SK-N-SH (cell line): ENCODE measurements at regions not wholly inside any gene's neighbourhood (a gene's known extent, or its start where the extent isn't known, plus 50 kb on each side); places are given as distances from the start of the nearest gene placed in this dataset.

Source experiments
- CTCF ChIA-PET: fragments of 300-600, 350-600 bp; formaldehyde crosslinking; extraction: SDS; loops from one replicate; lab custom pipeline; 2021; lab: Yijun Ruan, JAX
- POLR2A ChIA-PET: fragments of 350-600 bp; sonication (Branson Sonifier 250); formaldehyde crosslinking; extraction: SDS; loops from one replicate; lab custom pipeline; 2020; ENCODE audit warnings: antibody characterized with exemption, inconsistent platforms; lab: Yijun Ruan, JAX
- DNase-seq: peaks from one replicate; pipeline ENCODE4 v3.0.0; 2012
- H2AFZ ChIP-seq: fragments of 200-600 bp; sonication (generic); 2 replicates; pipeline ENCODE4 v1.8.1; 2016; ENCODE audit warnings: antibody characterized with exemption, mild to moderate bottlenecking, low read depth
- H3F3A ChIP-seq: fragments of 200-600 bp; sonication (generic); replicated peaks from 2 replicates; pipeline ENCODE3; 2016; ENCODE audit warnings: antibody characterized with exemption, mild to moderate bottlenecking; ENCODE audit not compliant: insufficient read depth
- H3K27ac ChIP-seq, 2 experiments: fragments of 200-500 bp in 1 of 2; fragments of 200-600 bp in 1 of 2; sonication (Bioruptor generic) in 1 of 2; sonication (generic), shearing (Covaris generic) in 1 of 2; 2 replicates each; pipeline versions ENCODE4 v1.5.1 to v1.6.1; 2014 to 2016; ENCODE audit warnings: low read depth in 2 of 2, inconsistent platforms in 1 of 2, low read length in 1 of 2, mild to moderate bottlenecking in 1 of 2, mixed read lengths in 1 of 2
- H3K27me3 ChIP-seq: fragments of 200-600 bp; sonication (generic), shearing (Covaris generic); 2 replicates; pipeline ENCODE4 v1.6.1; 2016; ENCODE audit warnings: mixed run types; ENCODE audit not compliant: insufficient read depth
- H3K36me3 ChIP-seq, 2 experiments: fragments of 200-500 bp in 1 of 2; fragments of 200-600 bp in 1 of 2; sonication (Bioruptor generic) in 1 of 2; sonication (generic) in 1 of 2; replicated peaks in 1 of 2; 2 replicates each; pipeline versions ENCODE3 to v1.5.1; 2014 to 2016; ENCODE audit warnings: low read length in 1 of 2, mild to moderate bottlenecking in 1 of 2; ENCODE audit not compliant: insufficient read depth in 2 of 2, control insufficient read depth in 1 of 2
- H3K4me1 ChIP-seq, 2 experiments: fragments of 200-500 bp in 1 of 2; fragments of 200-600 bp in 1 of 2; sonication (Bioruptor generic) in 1 of 2; sonication (generic), shearing (Covaris generic) in 1 of 2; 2 replicates each; pipeline versions ENCODE4 v1.5.1 to v1.6.1; 2014 to 2016; ENCODE audit warnings: low read depth in 1 of 2, low read length in 1 of 2, mixed run types in 1 of 2; ENCODE audit not compliant: insufficient read depth in 2 of 2, control insufficient read depth in 1 of 2
- H3K4me2 ChIP-seq: fragments of 200-600 bp; sonication (generic), shearing (Covaris generic); 2 replicates; pipeline ENCODE4 v1.6.1; 2017; ENCODE audit warnings: mixed run types
- H3K4me3 ChIP-seq, 2 experiments: fragments of 200-500 bp in 1 of 2; fragments of 200-600 bp in 1 of 2; sonication (Bioruptor generic) in 1 of 2; sonication (generic), shearing (Covaris generic) in 1 of 2; 2 replicates each; pipeline versions ENCODE4 v1.5.1 to v1.8.1; 2014 to 2016; ENCODE audit warnings: low read depth in 2 of 2, inconsistent platforms in 1 of 2, low read length in 1 of 2, mild to moderate bottlenecking in 1 of 2, mixed read lengths in 1 of 2, moderate library complexity in 1 of 2
- H3K79me2 ChIP-seq: fragments of 200-600 bp; sonication (generic); 2 replicates; pipeline ENCODE4 v1.8.1; 2017; ENCODE audit warnings: mild to moderate bottlenecking; ENCODE audit not compliant: insufficient read depth
- H3K9ac ChIP-seq: fragments of 200-600 bp; sonication (generic); 2 replicates; pipeline ENCODE4 v1.6.1; 2017; ENCODE audit warnings: mixed run types
- H3K9me2 ChIP-seq: fragments of 200-600 bp; sonication (generic); 2 replicates; pipeline ENCODE4 v1.6.1; 2017; ENCODE audit warnings: mixed run types
- H3K9me3 ChIP-seq: fragments of 200-600 bp; sonication (generic); 2 replicates; pipeline ENCODE4 v1.6.1; 2017; ENCODE audit warnings: mixed run types, mild to moderate bottlenecking, moderate library complexity
- H4K20me1 ChIP-seq: fragments of 200-600 bp; sonication (generic); 2 replicates; pipeline ENCODE4 v1.6.1; 2017; ENCODE audit warnings: mild to moderate bottlenecking, mixed run types; ENCODE audit not compliant: insufficient read depth
- CHD2 ChIP-seq: fragments of 150-350 bp; IDR thresholded peaks from 2 replicates; pipeline ENCODE4 v1.6.1; 2018; ENCODE audit warnings: low read length; ENCODE audit not compliant: partially characterized antibody
- CTCF ChIP-seq: fragments of 200-600 bp; sonication (generic); IDR thresholded peaks from 2 replicates; pipeline ENCODE4 v1.6.1; 2017; ENCODE audit warnings: antibody characterized with exemption, mild to moderate bottlenecking, moderate library complexity
- EZH2phosphoT487 ChIP-seq: fragments of 200-600 bp; sonication (generic); IDR thresholded peaks from 2 replicates; pipeline ENCODE4 v1.6.1; 2017; ENCODE audit warnings: low read depth, mixed run types, mild to moderate bottlenecking, antibody characterized with exemption, moderate library complexity, borderline replicate concordance
- FOXJ3 ChIP-seq: sonication (generic); formaldehyde crosslinking; IDR thresholded peaks from 2 replicates; pipeline ENCODE4 v1.5.1; 2020; ENCODE audit warnings: mild to moderate bottlenecking, missing genetic modification reagents
- FOXM1 ChIP-seq: IDR thresholded peaks from 2 replicates; pipeline ENCODE4 v1.4.0; 2012; ENCODE audit warnings: low read depth, mild to moderate bottlenecking
- GABPA ChIP-seq: IDR thresholded peaks from 2 replicates; pipeline ENCODE4 v1.4.0; 2012; ENCODE audit warnings: low read depth, mild to moderate bottlenecking
- GATA2 ChIP-seq: sonication (generic); formaldehyde crosslinking; IDR thresholded peaks from 2 replicates; pipeline ENCODE4 v1.5.0; 2020; ENCODE audit warnings: mild to moderate bottlenecking, missing genetic modification reagents
- JUND ChIP-seq: IDR thresholded peaks from 2 replicates; pipeline ENCODE4 v1.4.0; 2012
- MEF2A ChIP-seq: IDR thresholded peaks from 2 replicates; pipeline ENCODE4 v1.4.0; 2012; ENCODE audit warnings: low read depth, borderline replicate concordance
- NRF1 ChIP-seq: IDR thresholded peaks from 2 replicates; pipeline ENCODE4 v1.6.1; 2012; ENCODE audit warnings: low read depth, mild to moderate bottlenecking, low read length
- RAD21 ChIP-seq: IDR thresholded peaks from 2 replicates; pipeline ENCODE4 v1.6.1; 2012; ENCODE audit warnings: mild to moderate bottlenecking, low read length
- RFX5 ChIP-seq: IDR thresholded peaks from 2 replicates; pipeline ENCODE4 v1.6.1; 2012; ENCODE audit warnings: mild to moderate bottlenecking, improper control_type of control experiment, low read length
- RXRA ChIP-seq: IDR thresholded peaks from 2 replicates; pipeline ENCODE4 v1.4.0; 2012; ENCODE audit warnings: low read depth, mild to moderate bottlenecking, borderline replicate concordance
- SIN3A ChIP-seq: IDR thresholded peaks from 2 replicates; pipeline ENCODE4 v1.6.1; 2012; ENCODE audit warnings: low read depth, mild to moderate bottlenecking, low read length, moderate library complexity, borderline replicate concordance
- USF2 ChIP-seq: fragments of 150-350 bp; IDR thresholded peaks from 2 replicates; pipeline ENCODE4 v1.6.1; 2017; ENCODE audit warnings: antibody characterized with exemption, low read length, low read depth, borderline replicate concordance
- YY1 ChIP-seq: IDR thresholded peaks from 2 replicates; pipeline ENCODE4 v1.4.0; 2012; ENCODE audit warnings: low read depth, mild to moderate bottlenecking
- WGBS: methylation state at CpG from one replicate; pipeline ENCODE4 v1.1.6; 2017; ENCODE audit warnings: low lambda C conversion rate; 5-methylcytosine and 5-hydroxymethylcytosine counted together
- TF ChIP-seq, protein P1 (sequence below): IDR thresholded peaks from 2 replicates; pipeline ENCODE4; 2012

- Histone ChIP-seq H3K79me2 (no peaks in the 10 kb centered on the region), H3K9me3 (no peaks in the 10 kb centered on the region), H3K4me3 (no peak overlapping the region), H3F3A (no peaks in the 10 kb centered on the region), H3K4me2 (no peak overlapping the region), H3K9ac (no peak overlapping the region), H3K4me1 (peaks cover 0 to 20% of the 10 kb centered on the region in 2 experiments; a peak in 1 of 4 replicates), H3K27ac (no peak overlapping the region), H2AFZ (no peak overlapping the region), H4K20me1 (no peaks in the 10 kb centered on the region), H3K36me3 (no peaks in the 10 kb centered on the region), H3K9me2 (no peaks in the 10 kb centered on the region), H3K27me3 (no peaks in the 10 kb centered on the region)
- DNase-seq: no peak
- CTCF ChIA-PET: interaction anchor here (1.0 kb wide), 1 partner anchor 440 kb away, joined by 3 read pairs; no protein-coding TSS in a partner anchor
- TF ChIP-seq CHD2 (no peak), MEF2A (no peak), EZH2phosphoT487 (no peak), RAD21 (no peak), JUND (no peak), SIN3A (no peak), FOXJ3 (no peak), USF2 (no peak), RXRA (no peak), FOXM1 (no peak), NRF1 (no peak), GATA2 (CRISPR knock-in tag) (no peak), YY1 (no peak), RFX5 (no peak), GABPA (no peak), CTCF (no peak)
- TF ChIP-seq, protein P1, sequence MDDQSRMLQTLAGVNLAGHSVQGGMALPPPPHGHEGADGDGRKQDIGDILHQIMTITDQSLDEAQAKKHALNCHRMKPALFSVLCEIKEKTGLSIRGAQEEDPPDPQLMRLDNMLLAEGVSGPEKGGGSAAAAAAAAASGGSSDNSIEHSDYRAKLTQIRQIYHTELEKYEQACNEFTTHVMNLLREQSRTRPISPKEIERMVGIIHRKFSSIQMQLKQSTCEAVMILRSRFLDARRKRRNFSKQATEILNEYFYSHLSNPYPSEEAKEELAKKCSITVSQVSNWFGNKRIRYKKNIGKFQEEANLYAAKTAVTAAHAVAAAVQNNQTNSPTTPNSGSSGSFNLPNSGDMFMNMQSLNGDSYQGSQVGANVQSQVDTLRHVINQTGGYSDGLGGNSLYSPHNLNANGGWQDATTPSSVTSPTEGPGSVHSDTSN: no peak
- POLR2A ChIA-PET: no interaction called here
- WGBS: 44% methylated on average over 15 of the region's 15 CpGs
Observed at GRCh38 chr12:131572626-131573025, 138.3 kb upstream of the SFSWAP start.
